Ectodermal cell (in vitro differentiated cells): ENCODE measurements at regions not wholly inside any gene's neighbourhood (a gene's known extent, or its start where the extent isn't known, plus 50 kb on each side); places are given as distances from the start of the nearest gene placed in this dataset.
"Not testable (repeated sequence)": the region's sequence is repeated elsewhere in the genome, so short reads cannot be mapped to it uniquely, and the experiment has no call there.

Source experiments
- H3K27ac ChIP-seq: 2 replicates; pipeline ENCODE4 v1.7.0; 2013; ENCODE audit warnings: mild to moderate bottlenecking, low read depth, low read length; ENCODE audit not compliant: insufficient read depth, poor library complexity, severe bottlenecking
- H3K27me3 ChIP-seq: 2 replicates; pipeline ENCODE4 v1.7.0; 2013; ENCODE audit warnings: mild to moderate bottlenecking, low read length; ENCODE audit not compliant: insufficient read depth, control insufficient read depth, poor library complexity, severe bottlenecking
- H3K36me3 ChIP-seq: one replicate; pipeline ENCODE4 v1.7.0; 2013; ENCODE audit warnings: low read length; ENCODE audit not compliant: control insufficient read depth, insufficient read depth
- H3K4me1 ChIP-seq: one replicate; pipeline ENCODE4 v1.7.0; 2013; ENCODE audit warnings: low read length; ENCODE audit not compliant: control insufficient read depth, insufficient read depth
- H3K4me3 ChIP-seq: 2 replicates; pipeline ENCODE4 v1.7.0; 2013; ENCODE audit warnings: low read depth, low read length, control low read depth; ENCODE audit not compliant: insufficient read depth
- H3K9me3 ChIP-seq: 2 replicates; pipeline ENCODE4 v1.7.0; 2013; ENCODE audit warnings: mild to moderate bottlenecking, low read length, moderate library complexity; ENCODE audit not compliant: control insufficient read depth
- WGBS, 2 experiments: methylation state at CpG; one replicate each; pipeline ENCODE4 v1.1.7; 2013; ENCODE audit warnings: missing lambda C conversion rate in 2 of 2; 5-methylcytosine and 5-hydroxymethylcytosine counted together

- H3K27ac ChIP-seq = no peak overlapping the region
- no peak overlapping the region for H3K4me3 ChIP-seq
- no peaks in the 10 kb centered on the region for H3K9me3 ChIP-seq
- no peaks in the 10 kb centered on the region for H3K27me3 ChIP-seq
- no peaks in the 10 kb centered on the region for H3K4me1 ChIP-seq
- H3K36me3 ChIP-seq = no peaks in the 10 kb centered on the region
- WGBS, 2 experiments = 50 to 75% methylated on average over 2 to 3 of the region's 3 CpGs
Measured at GRCh38 chrY:12483394-12483793, 217.6 kb upstream of the USP9Y start.

- no peaks in the 10 kb centered on the region for H3K9me3 ChIP-seq
- H3K27me3 ChIP-seq = no peaks in the 10 kb centered on the region
- no peaks in the 10 kb centered on the region for H3K36me3 ChIP-seq
- H3K4me3 ChIP-seq = no peak overlapping the region
- 78 to 83% methylated on average over 10 to 11 of the region's 13 CpGs for WGBS, 2 experiments
- H3K27ac ChIP-seq = no peak overlapping the region
- H3K4me1 ChIP-seq = no peaks in the 10 kb centered on the region
Measured at GRCh38 chrY:12490558-12491209, 210.3 kb upstream of the USP9Y start.

GRCh38 chrY:12492218-12492617 lies 208.8 kb upstream of the USP9Y start:
- Histone ChIP-seq H3K4me1 (no peaks in the 10 kb centered on the region), H3K27me3 (no peaks in the 10 kb centered on the region), H3K27ac (no peak overlapping the region), H3K36me3 (no peaks in the 10 kb centered on the region), H3K4me3 (no peak overlapping the region), H3K9me3 (no peaks in the 10 kb centered on the region)
- 67 to 92% methylated on average over 1 of the region's 1 CpG for WGBS, 2 experiments

- H3K9me3 ChIP-seq = no peaks in the 10 kb centered on the region
- no peak overlapping the region for H3K27ac ChIP-seq
- H3K4me1 ChIP-seq = no peaks in the 10 kb centered on the region
- H3K27me3 ChIP-seq = no peaks in the 10 kb centered on the region
- WGBS, 2 experiments = 76 to 82% methylated on average over 2 of the region's 2 CpGs
- no peaks in the 10 kb centered on the region for H3K36me3 ChIP-seq
- H3K4me3 ChIP-seq = no peak overlapping the region
Measured at GRCh38 chrY:12496007-12496406, 205.0 kb upstream of the USP9Y start.

- H3K4me3 ChIP-seq = no peak overlapping the region
- no peaks in the 10 kb centered on the region for H3K9me3 ChIP-seq
- no peaks in the 10 kb centered on the region for H3K4me1 ChIP-seq
- no peaks in the 10 kb centered on the region for H3K36me3 ChIP-seq
- no peaks in the 10 kb centered on the region for H3K27me3 ChIP-seq
- WGBS, 2 experiments = 83 to 90% methylated on average over 2 to 3 of the region's 3 CpGs
- no peak overlapping the region for H3K27ac ChIP-seq
Measured at GRCh38 chrY:12500096-12500495, 200.9 kb upstream of the USP9Y start.

GRCh38 chrY:12504028-12504427 lies 197.0 kb upstream of the USP9Y start:
- not testable (repeated sequence) for H3K27me3 ChIP-seq, H3K27ac ChIP-seq, H3K4me3 ChIP-seq, H3K9me3 ChIP-seq, H3K4me1 ChIP-seq, H3K36me3 ChIP-seq
- 62 to 78% methylated on average over 3 to 4 of the region's 4 CpGs for WGBS, 2 experiments

GRCh38 chrY:12517338-12517737 lies 183.7 kb upstream of the USP9Y start:
- Histone ChIP-seq H3K27ac (no peak overlapping the region), H3K9me3 (no peaks in the 10 kb centered on the region), H3K4me1 (no peaks in the 10 kb centered on the region), H3K27me3 (no peaks in the 10 kb centered on the region), H3K36me3 (no peaks in the 10 kb centered on the region), H3K4me3 (no peak overlapping the region)
- WGBS, 2 experiments = no CpG with 5 or more reads among the region's 1 CpG

- 76 to 77% methylated on average over 3 of the region's 3 CpGs for WGBS, 2 experiments
Measured at GRCh38 chrY:12525206-12525605, 175.8 kb upstream of the USP9Y start.

GRCh38 chrY:12526362-12527063 lies 174.5 kb upstream of the USP9Y start:
- WGBS, 2 experiments = 56 to 73% methylated on average over 3 to 4 of the region's 4 CpGs
- Histone ChIP-seq H3K27me3 (no peaks in the 10 kb centered on the region), H3K27ac (no peak overlapping the region), H3K4me3 (no peak overlapping the region), H3K4me1 (no peaks in the 10 kb centered on the region), H3K36me3 (no peaks in the 10 kb centered on the region), H3K9me3 (peaks cover 2% of the 10 kb centered on the region)

More at GRCh38 chrY:12525206-12525605, 175.8 kb upstream of the USP9Y start:
- Histone ChIP-seq H3K4me3 (no peak overlapping the region), H3K27me3 (no peaks in the 10 kb centered on the region), H3K27ac (no peak overlapping the region), H3K4me1 (no peaks in the 10 kb centered on the region), H3K36me3 (no peaks in the 10 kb centered on the region), H3K9me3 (peaks cover 2% of the 10 kb centered on the region)

GRCh38 chrY:12537226-12537854 lies 163.7 kb upstream of the USP9Y start:
- Histone ChIP-seq H3K4me1 (no peaks in the 10 kb centered on the region), H3K36me3 (no peaks in the 10 kb centered on the region), H3K27me3 (no peaks in the 10 kb centered on the region), H3K9me3 (no peaks in the 10 kb centered on the region), H3K27ac (no peak overlapping the region), H3K4me3 (no peak overlapping the region)
- WGBS, 2 experiments = 93% methylated on average over 46 of the region's 46 CpGs
